22Rv1 (cell line): ENCODE measurements at regions not wholly inside any gene's neighbourhood (a gene's known extent, or its start where the extent isn't known, plus 50 kb on each side); places are given as distances from the start of the nearest gene placed in this dataset.

Experiments used
- ZFX ChIP-seq: fragments of 450-650 bp; IDR thresholded peaks from 2 replicates; pipeline ENCODE4 v1.6.1; 2017; ENCODE audit warnings: antibody characterized with exemption, borderline replicate concordance
- TF ChIP-seq, protein P1 (sequence below): fragments of 450-650 bp; IDR thresholded peaks from 2 replicates; pipeline ENCODE4 v1.5.1; 2017; ENCODE audit warnings: mild to moderate bottlenecking

- TF ChIP-seq, protein P1, sequence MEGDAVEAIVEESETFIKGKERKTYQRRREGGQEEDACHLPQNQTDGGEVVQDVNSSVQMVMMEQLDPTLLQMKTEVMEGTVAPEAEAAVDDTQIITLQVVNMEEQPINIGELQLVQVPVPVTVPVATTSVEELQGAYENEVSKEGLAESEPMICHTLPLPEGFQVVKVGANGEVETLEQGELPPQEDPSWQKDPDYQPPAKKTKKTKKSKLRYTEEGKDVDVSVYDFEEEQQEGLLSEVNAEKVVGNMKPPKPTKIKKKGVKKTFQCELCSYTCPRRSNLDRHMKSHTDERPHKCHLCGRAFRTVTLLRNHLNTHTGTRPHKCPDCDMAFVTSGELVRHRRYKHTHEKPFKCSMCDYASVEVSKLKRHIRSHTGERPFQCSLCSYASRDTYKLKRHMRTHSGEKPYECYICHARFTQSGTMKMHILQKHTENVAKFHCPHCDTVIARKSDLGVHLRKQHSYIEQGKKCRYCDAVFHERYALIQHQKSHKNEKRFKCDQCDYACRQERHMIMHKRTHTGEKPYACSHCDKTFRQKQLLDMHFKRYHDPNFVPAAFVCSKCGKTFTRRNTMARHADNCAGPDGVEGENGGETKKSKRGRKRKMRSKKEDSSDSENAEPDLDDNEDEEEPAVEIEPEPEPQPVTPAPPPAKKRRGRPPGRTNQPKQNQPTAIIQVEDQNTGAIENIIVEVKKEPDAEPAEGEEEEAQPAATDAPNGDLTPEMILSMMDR, result no peak
- TF ChIP-seq ZFX, result no peak
These were observed 225.5 kb upstream of the PRICKLE1 start for GRCh38 chr12:42815068-42815467.
